ENCODE measurements at regions not wholly inside any gene's neighbourhood (a gene's known extent, or its start where the extent isn't known, plus 50 kb on each side); places are given as distances from the start of the nearest gene placed in this dataset.

DNA sequence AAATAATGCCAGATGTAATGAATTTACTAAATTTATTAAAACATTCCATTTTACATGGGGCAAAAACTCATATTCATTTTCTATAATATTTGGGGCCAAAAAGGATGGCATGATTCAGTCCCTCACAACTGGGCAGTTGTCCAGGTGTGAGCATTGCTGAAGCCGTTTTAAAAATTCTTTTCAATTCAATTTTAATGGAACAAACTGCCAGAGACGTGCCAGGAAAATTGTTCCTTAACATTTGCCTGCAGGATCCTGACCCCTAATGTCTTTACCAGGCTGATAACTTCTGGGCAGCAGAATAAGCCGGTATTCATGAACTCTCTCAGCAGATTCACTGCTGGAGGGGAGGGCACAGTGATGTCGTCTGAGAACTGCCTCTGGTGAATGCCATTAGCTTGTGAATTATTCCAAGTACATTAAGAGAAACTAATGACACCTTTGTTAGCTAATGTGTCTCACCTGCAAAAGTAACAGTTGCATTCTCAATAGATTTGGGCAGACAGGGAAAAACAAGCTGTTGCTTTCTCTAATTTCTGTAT, 1445.1 kb upstream of the TENM3 start:
- 34 to 42% methylated on average over 4 of the region's 4 CpGs for WGBS, 2 donors
- Histone ChIP-seq H3K9me3 (no peaks in the 10 kb centered on the region), H3K4me1 (peaks cover 0 to 5% (median 0%) of the 10 kb centered on the region in 9 donors), H3K4me3 (no peak overlapping the region), H3K27me3 (no peaks in the 10 kb centered on the region), H3K36me3 (no peaks in the 10 kb centered on the region), H3K27ac (no peak overlapping the region)
- TF ChIP-seq CTCF (IDR thresholded peaks at IDR 0.05), result no peak
- DNase-seq, result no peak
- no peak for ATAC-seq
- intact Hi-C loops (cut with DNase I), result no loop called here

GRCh38 chr4:180799798-180800197, 1443.4 kb upstream of the TENM3 start:
- Histone ChIP-seq H3K4me1 (peaks cover 0 to under 1% (median 0%) of the 10 kb centered on the region in 9 donors), H3K27ac (no peak overlapping the region), H3K4me3 (no peak overlapping the region), H3K36me3 (no peaks in the 10 kb centered on the region), H3K9me3 (no peaks in the 10 kb centered on the region), H3K27me3 (no peaks in the 10 kb centered on the region)
- DNase-seq (no peak), ATAC-seq (no peak)
- intact Hi-C loops (cut with DNase I), result no loop called here
- WGBS, 2 donors, result 45 to 61% methylated on average over 5 of the region's 5 CpGs
- no peak for TF ChIP-seq CTCF (IDR thresholded peaks at IDR 0.05)

GRCh38 chr4:180805101-180805500, 1438.1 kb upstream of the TENM3 start:
- H3K27me3 ChIP-seq, result peaks cover 0 to 3% (median 0%) of the 10 kb centered on the region in 7 donors
- 86 to 90% methylated on average over 4 of the region's 4 CpGs for WGBS, 2 donors
- no peak overlapping the region for H3K27ac ChIP-seq
- H3K36me3 ChIP-seq, result no peaks in the 10 kb centered on the region
- ATAC-seq (no peak), DNase-seq (no peak)
- no peaks in the 10 kb centered on the region for H3K4me1 ChIP-seq
- H3K9me3 ChIP-seq, result no peaks in the 10 kb centered on the region
- H3K4me3 ChIP-seq, result no peak overlapping the region
- intact Hi-C loops (cut with DNase I), result no loop called here
- no peak for TF ChIP-seq CTCF (IDR thresholded peaks at IDR 0.05)

DNA sequence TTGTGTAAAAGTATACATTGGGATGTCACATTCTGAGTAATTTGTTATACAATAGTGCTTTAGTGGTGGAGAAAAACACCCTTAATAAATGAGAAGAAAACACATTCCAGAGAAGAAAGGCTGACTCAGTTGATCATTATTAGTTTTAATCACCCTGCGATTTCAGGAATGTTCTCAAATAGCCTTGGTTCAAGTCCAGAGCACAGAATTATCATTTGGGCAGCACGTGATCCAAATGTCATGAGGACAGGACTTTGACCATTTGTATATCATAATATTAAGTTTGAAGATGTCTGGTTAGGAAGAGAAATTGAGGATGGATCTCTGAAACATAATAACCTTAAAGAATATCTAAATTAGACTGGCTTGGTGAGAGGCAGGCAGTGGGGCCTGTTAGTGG, 1434.3 kb upstream of the TENM3 start:
- intact Hi-C loops (cut with DNase I), result no loop called here
- H3K4me3 ChIP-seq, result no peak overlapping the region
- 75 to 78% methylated on average over 2 of the region's 2 CpGs for WGBS, 2 donors
- no peak for TF ChIP-seq CTCF (IDR thresholded peaks at IDR 0.05)
- H3K9me3 ChIP-seq, result no peaks in the 10 kb centered on the region
- H3K27me3 ChIP-seq, result peaks cover 0 to 3% (median 0%) of the 10 kb centered on the region in 7 donors
- no peaks in the 10 kb centered on the region for H3K4me1 ChIP-seq
- no peak for ATAC-seq
- DNase-seq, result no peak
- H3K36me3 ChIP-seq, result no peaks in the 10 kb centered on the region
- no peak overlapping the region for H3K27ac ChIP-seq
